ENCODE measurements at regions not wholly inside any gene's neighbourhood (a gene's known extent, or its start where the extent isn't known, plus 50 kb on each side); places are given as distances from the start of the nearest gene placed in this dataset.
A peak's percentile ranks its signal among the peaks of the same experiment; 100 is the strongest.

GRCh38 chr14:83247924-83248639 is 1714.4 kb upstream of the SEL1L start:
- Histone ChIP-seq H3K9me3 (peaks cover 0 to 5% (median 0%) of the 10 kb centered on the region in 4 donors), H3K27ac (no peak overlapping the region), H3K27me3 (no peaks in the 10 kb centered on the region), H3K4me1 (peaks cover 0 to 35% (median 13%) of the 10 kb centered on the region in 4 donors), H3K4me3 (no peak overlapping the region), H3K36me3 (no peaks in the 10 kb centered on the region)
- intact Hi-C loops (cut with DNase I): no loop called here
- WGBS, 2 donors: 74 to 75% methylated on average over 5 of the region's 5 CpGs
- TF ChIP-seq CTCF (IDR thresholded peaks at IDR 0.05) (no peak), POLR2A (IDR thresholded peaks at IDR 0.05) (no peak)
- DNase-seq: no peak

GRCh38 chr14:83251402-83251801 is 1717.7 kb upstream of the SEL1L start:
- no peaks in the 10 kb centered on the region for H3K27me3 ChIP-seq
- intact Hi-C loops (cut with DNase I): no loop called here
- TF ChIP-seq CTCF (IDR thresholded peaks at IDR 0.05): no peak
- TF ChIP-seq POLR2A (IDR thresholded peaks at IDR 0.05): no peak
- peak; percentile 27 to 91 (median 69) for TF ChIP-seq POLR2AphosphoS5 (IDR thresholded peaks at IDR 0.05)
- peak in 2 of 4 donors; percentile 33 to 87 for TF ChIP-seq EP300 (IDR thresholded peaks at IDR 0.05)
- peak overlapping the region in 2 of 4 donors; percentile 5 to 6 for H3K27ac ChIP-seq
- H3K4me1 ChIP-seq: peaks cover 0 to 35% (median 13%) of the 10 kb centered on the region in 4 donors
- WGBS, 2 donors: 80 to 83% methylated on average over 2 of the region's 2 CpGs
- no peaks in the 10 kb centered on the region for H3K36me3 ChIP-seq
- no peak for DNase-seq
- H3K9me3 ChIP-seq: no peaks in the 10 kb centered on the region
- no peak overlapping the region for H3K4me3 ChIP-seq

GRCh38 chr14:83253870-83254269 is 1720.2 kb upstream of the SEL1L start:
- H3K27ac ChIP-seq: no peak overlapping the region
- H3K27me3 ChIP-seq: no peaks in the 10 kb centered on the region
- intact Hi-C loops (cut with DNase I): no loop called here
- peaks cover 0 to 28% (median 10%) of the 10 kb centered on the region in 4 donors for H3K4me1 ChIP-seq
- no peak for DNase-seq
- WGBS, 2 donors: 86 to 89% methylated on average over 2 of the region's 2 CpGs
- H3K9me3 ChIP-seq: no peaks in the 10 kb centered on the region
- no peak overlapping the region for H3K4me3 ChIP-seq
- no peaks in the 10 kb centered on the region for H3K36me3 ChIP-seq
- TF ChIP-seq EP300 (IDR thresholded peaks at IDR 0.05) (no peak), POLR2AphosphoS5 (IDR thresholded peaks at IDR 0.05) (no peak), POLR2A (IDR thresholded peaks at IDR 0.05) (no peak), CTCF (IDR thresholded peaks at IDR 0.05) (no peak)

GRCh38 chr14:83255015-83255726 is 1721.5 kb upstream of the SEL1L start:
- H3K4me1 ChIP-seq: peaks cover 0 to 19% (median 8%) of the 10 kb centered on the region in 4 donors
- intact Hi-C loops (cut with DNase I): no loop called here
- WGBS, 2 donors: 63 to 71% methylated on average over 2 of the region's 2 CpGs
- H3K4me3 ChIP-seq: no peak overlapping the region
- no peak for DNase-seq
- H3K27me3 ChIP-seq: no peaks in the 10 kb centered on the region
- H3K9me3 ChIP-seq: no peaks in the 10 kb centered on the region
- no peak overlapping the region for H3K27ac ChIP-seq
- H3K36me3 ChIP-seq: no peaks in the 10 kb centered on the region
- TF ChIP-seq POLR2AphosphoS5 (IDR thresholded peaks at IDR 0.05) (no peak), POLR2A (IDR thresholded peaks at IDR 0.05) (no peak), CTCF (IDR thresholded peaks at IDR 0.05) (no peak), EP300 (IDR thresholded peaks at IDR 0.05) (no peak)

Data from sigmoid colon (tissue), 6 donors.